NCI-H1092 treated with DMSO at 0.1 percent for 48 hours (cell line): ENCODE measurements at regions not wholly inside any gene's neighbourhood (a gene's known extent, or its start where the extent isn't known, plus 50 kb on each side); places are given as distances from the start of the nearest gene placed in this dataset.
"Not testable (repeated sequence)": the region's sequence is repeated elsewhere in the genome, so short reads cannot be mapped to it uniquely, and the experiment has no call there.

Experiments
- DNase-seq: peaks from one replicate; lab custom pipeline; 2025; lab: John Stamatoyannopoulos, UW

GRCh38 chr2:186927867-186928191, 78.9 kb upstream of the ZSWIM2 start:
- DNase-seq: no peak

GRCh38 chr2:186927185-186927866, 78.4 kb upstream of the ZSWIM2 start:
- no peak for DNase-seq

- no peak for DNase-seq
Observed at GRCh38 chr2:186925514-186925913, 76.5 kb upstream of the ZSWIM2 start.

- not testable (repeated sequence) for DNase-seq
Observed at GRCh38 chr2:186922316-186922715, 73.3 kb upstream of the ZSWIM2 start.

GRCh38 chr2:186919296-186919695, 70.3 kb upstream of the ZSWIM2 start:
- no peak for DNase-seq

GRCh38 chr2:186918495-186918894, 69.5 kb upstream of the ZSWIM2 start:
- no peak for DNase-seq

GRCh38 chr2:186917866-186918265, 68.9 kb upstream of the ZSWIM2 start:
- DNase-seq: no peak

GRCh38 chr2:186913870-186914269, 64.9 kb upstream of the ZSWIM2 start:
- no peak for DNase-seq

- DNase-seq: no peak
Observed at GRCh38 chr2:186912979-186913378, 64.0 kb upstream of the ZSWIM2 start.

GRCh38 chr2:186911551-186912085, 62.6 kb upstream of the ZSWIM2 start:
- DNase-seq: no peak

- DNase-seq: no peak
Observed at GRCh38 chr2:186910996-186911395, 62.0 kb upstream of the ZSWIM2 start.

GRCh38 chr2:186909095-186909494, 60.1 kb upstream of the ZSWIM2 start:
- no peak for DNase-seq

- DNase-seq: no peak
Observed at GRCh38 chr2:186907897-186908296, 58.9 kb upstream of the ZSWIM2 start.

- no peak for DNase-seq
Observed at GRCh38 chr2:186903216-186903615, 54.2 kb upstream of the ZSWIM2 start.
